CD4-positive, alpha-beta T cell treated with Interleukin-4 for 4 hours (primary cell): ENCODE measurements at regions not wholly inside any gene's neighbourhood (a gene's known extent, or its start where the extent isn't known, plus 50 kb on each side); places are given as distances from the start of the nearest gene placed in this dataset.

ENCODE experiments used
- DNase-seq: peaks from one replicate; pipeline ENCODE4 v3.0.0-alpha.2; 2020

GRCh38 chr3:150213577-150213976 lies 194.5 kb upstream of the TSC22D2 start:
- no peak for DNase-seq

- DNase-seq: no peak
Measured at GRCh38 chr3:150210461-150211110, 197.5 kb upstream of the TSC22D2 start.

- no peak for DNase-seq
Measured at GRCh38 chr3:150203273-150203672, 204.8 kb upstream of the TSC22D2 start.

- no peak for DNase-seq
Measured at GRCh38 chr3:150202711-150203110, 205.4 kb upstream of the TSC22D2 start.

- DNase-seq: no peak
Measured at GRCh38 chr3:150194957-150195356, 213.1 kb upstream of the TSC22D2 start.

GRCh38 chr3:150194513-150194912 lies 213.6 kb upstream of the TSC22D2 start:
- no peak for DNase-seq

GRCh38 chr3:150184426-150185071 lies 213.9 kb upstream of the PFN2 start:
- no peak for DNase-seq

GRCh38 chr3:150183678-150184425 lies 213.2 kb upstream of the PFN2 start:
- DNase-seq: peak; percentile 48

- no peak for DNase-seq
Measured at GRCh38 chr3:150180334-150180733, 209.6 kb upstream of the PFN2 start.

GRCh38 chr3:150179330-150179729 lies 208.6 kb upstream of the PFN2 start:
- no peak for DNase-seq

GRCh38 chr3:150177673-150178381 lies 207.1 kb upstream of the PFN2 start:
- no peak for DNase-seq

- no peak for DNase-seq
Measured at GRCh38 chr3:150174179-150174578, 203.5 kb upstream of the PFN2 start.

GRCh38 chr3:150172356-150172755 lies 201.7 kb upstream of the PFN2 start:
- no peak for DNase-seq

GRCh38 chr3:150170852-150171520 lies 200.3 kb upstream of the PFN2 start:
- no peak for DNase-seq

- no peak for DNase-seq
Measured at GRCh38 chr3:150169330-150169940, 198.7 kb upstream of the PFN2 start.

- no peak for DNase-seq
Measured at GRCh38 chr3:150168698-150169097, 198.0 kb upstream of the PFN2 start.

GRCh38 chr3:150165396-150166094 lies 194.8 kb upstream of the PFN2 start:
- no peak for DNase-seq

- DNase-seq: no peak
Measured at GRCh38 chr3:150161011-150161410, 190.3 kb upstream of the PFN2 start.

GRCh38 chr3:150158943-150159625 lies 188.4 kb upstream of the PFN2 start:
- DNase-seq: no peak

- no peak for DNase-seq
Measured at GRCh38 chr3:150152567-150152966, 181.9 kb upstream of the PFN2 start.

GRCh38 chr3:150150633-150151032 lies 179.9 kb upstream of the PFN2 start:
- DNase-seq: no peak
